SK-N-SH (cell line): ENCODE measurements at regions not wholly inside any gene's neighbourhood (a gene's known extent, or its start where the extent isn't known, plus 50 kb on each side); places are given as distances from the start of the nearest gene placed in this dataset.

Experiments used
- CTCF ChIA-PET: fragments of 300-600, 350-600 bp; formaldehyde crosslinking; extraction: SDS; loops from one replicate; lab custom pipeline; 2021; lab: Yijun Ruan, JAX
- POLR2A ChIA-PET: fragments of 350-600 bp; sonication (Branson Sonifier 250); formaldehyde crosslinking; extraction: SDS; loops from one replicate; lab custom pipeline; 2020; ENCODE audit warnings: antibody characterized with exemption, inconsistent platforms; lab: Yijun Ruan, JAX
- DNase-seq: peaks from one replicate; pipeline ENCODE4 v3.0.0; 2012
- H2AFZ ChIP-seq: fragments of 200-600 bp; sonication (generic); 2 replicates; pipeline ENCODE4 v1.8.1; 2016; ENCODE audit warnings: antibody characterized with exemption, mild to moderate bottlenecking, low read depth
- H3F3A ChIP-seq: fragments of 200-600 bp; sonication (generic); replicated peaks from 2 replicates; pipeline ENCODE3; 2016; ENCODE audit warnings: antibody characterized with exemption, mild to moderate bottlenecking; ENCODE audit not compliant: insufficient read depth
- H3K27ac ChIP-seq, 2 experiments: fragments of 200-500 bp in 1 of 2; fragments of 200-600 bp in 1 of 2; sonication (Bioruptor generic) in 1 of 2; sonication (generic), shearing (Covaris generic) in 1 of 2; 2 replicates each; pipeline versions ENCODE4 v1.5.1 to v1.6.1; 2014 to 2016; ENCODE audit warnings: low read depth in 2 of 2, inconsistent platforms in 1 of 2, low read length in 1 of 2, mild to moderate bottlenecking in 1 of 2, mixed read lengths in 1 of 2
- H3K27me3 ChIP-seq: fragments of 200-600 bp; sonication (generic), shearing (Covaris generic); 2 replicates; pipeline ENCODE4 v1.6.1; 2016; ENCODE audit warnings: mixed run types; ENCODE audit not compliant: insufficient read depth
- H3K36me3 ChIP-seq, 2 experiments: fragments of 200-500 bp in 1 of 2; fragments of 200-600 bp in 1 of 2; sonication (Bioruptor generic) in 1 of 2; sonication (generic) in 1 of 2; replicated peaks in 1 of 2; 2 replicates each; pipeline versions ENCODE3 to v1.5.1; 2014 to 2016; ENCODE audit warnings: low read length in 1 of 2, mild to moderate bottlenecking in 1 of 2; ENCODE audit not compliant: insufficient read depth in 2 of 2, control insufficient read depth in 1 of 2
- H3K4me1 ChIP-seq, 2 experiments: fragments of 200-500 bp in 1 of 2; fragments of 200-600 bp in 1 of 2; sonication (Bioruptor generic) in 1 of 2; sonication (generic), shearing (Covaris generic) in 1 of 2; 2 replicates each; pipeline versions ENCODE4 v1.5.1 to v1.6.1; 2014 to 2016; ENCODE audit warnings: low read depth in 1 of 2, low read length in 1 of 2, mixed run types in 1 of 2; ENCODE audit not compliant: insufficient read depth in 2 of 2, control insufficient read depth in 1 of 2
- H3K4me2 ChIP-seq: fragments of 200-600 bp; sonication (generic), shearing (Covaris generic); 2 replicates; pipeline ENCODE4 v1.6.1; 2017; ENCODE audit warnings: mixed run types
- H3K4me3 ChIP-seq, 2 experiments: fragments of 200-500 bp in 1 of 2; fragments of 200-600 bp in 1 of 2; sonication (Bioruptor generic) in 1 of 2; sonication (generic), shearing (Covaris generic) in 1 of 2; 2 replicates each; pipeline versions ENCODE4 v1.5.1 to v1.8.1; 2014 to 2016; ENCODE audit warnings: low read depth in 2 of 2, inconsistent platforms in 1 of 2, low read length in 1 of 2, mild to moderate bottlenecking in 1 of 2, mixed read lengths in 1 of 2, moderate library complexity in 1 of 2
- H3K79me2 ChIP-seq: fragments of 200-600 bp; sonication (generic); 2 replicates; pipeline ENCODE4 v1.8.1; 2017; ENCODE audit warnings: mild to moderate bottlenecking; ENCODE audit not compliant: insufficient read depth
- H3K9ac ChIP-seq: fragments of 200-600 bp; sonication (generic); 2 replicates; pipeline ENCODE4 v1.6.1; 2017; ENCODE audit warnings: mixed run types
- H3K9me2 ChIP-seq: fragments of 200-600 bp; sonication (generic); 2 replicates; pipeline ENCODE4 v1.6.1; 2017; ENCODE audit warnings: mixed run types
- H3K9me3 ChIP-seq: fragments of 200-600 bp; sonication (generic); 2 replicates; pipeline ENCODE4 v1.6.1; 2017; ENCODE audit warnings: mixed run types, mild to moderate bottlenecking, moderate library complexity
- H4K20me1 ChIP-seq: fragments of 200-600 bp; sonication (generic); 2 replicates; pipeline ENCODE4 v1.6.1; 2017; ENCODE audit warnings: mild to moderate bottlenecking, mixed run types; ENCODE audit not compliant: insufficient read depth
- ELF1 ChIP-seq: IDR thresholded peaks from 2 replicates; pipeline ENCODE4 v1.4.0; 2012
- EZH2phosphoT487 ChIP-seq: fragments of 200-600 bp; sonication (generic); IDR thresholded peaks from 2 replicates; pipeline ENCODE4 v1.6.1; 2017; ENCODE audit warnings: low read depth, mixed run types, mild to moderate bottlenecking, antibody characterized with exemption, moderate library complexity, borderline replicate concordance
- FOSL2 ChIP-seq: IDR thresholded peaks from 2 replicates; pipeline ENCODE4 v1.4.0; 2012; ENCODE audit warnings: low read depth, mild to moderate bottlenecking, moderate library complexity, borderline replicate concordance
- FOXM1 ChIP-seq: IDR thresholded peaks from 2 replicates; pipeline ENCODE4 v1.4.0; 2012; ENCODE audit warnings: low read depth, mild to moderate bottlenecking
- GABPA ChIP-seq: IDR thresholded peaks from 2 replicates; pipeline ENCODE4 v1.4.0; 2012; ENCODE audit warnings: low read depth, mild to moderate bottlenecking
- GATA2 ChIP-seq: sonication (generic); formaldehyde crosslinking; IDR thresholded peaks from 2 replicates; pipeline ENCODE4 v1.5.0; 2020; ENCODE audit warnings: mild to moderate bottlenecking, missing genetic modification reagents
- MXI1 ChIP-seq: IDR thresholded peaks from 2 replicates; pipeline ENCODE4 v1.6.1; 2012; ENCODE audit warnings: mild to moderate bottlenecking, low read depth, low read length, improper control_type of control experiment
- NRF1 ChIP-seq: IDR thresholded peaks from 2 replicates; pipeline ENCODE4 v1.6.1; 2012; ENCODE audit warnings: low read depth, mild to moderate bottlenecking, low read length
- REST ChIP-seq: IDR thresholded peaks from 2 replicates; pipeline ENCODE4 v1.6.1; 2012; ENCODE audit warnings: mild to moderate bottlenecking, low read depth, low read length, moderate library complexity
- RFX5 ChIP-seq: IDR thresholded peaks from 2 replicates; pipeline ENCODE4 v1.6.1; 2012; ENCODE audit warnings: mild to moderate bottlenecking, improper control_type of control experiment, low read length
- RXRA ChIP-seq: IDR thresholded peaks from 2 replicates; pipeline ENCODE4 v1.4.0; 2012; ENCODE audit warnings: low read depth, mild to moderate bottlenecking, borderline replicate concordance
- SIN3A ChIP-seq: IDR thresholded peaks from 2 replicates; pipeline ENCODE4 v1.6.1; 2012; ENCODE audit warnings: low read depth, mild to moderate bottlenecking, low read length, moderate library complexity, borderline replicate concordance
- TEAD4 ChIP-seq: IDR thresholded peaks from 2 replicates; pipeline ENCODE4 v1.4.0; 2012; ENCODE audit warnings: mild to moderate bottlenecking, borderline replicate concordance; ENCODE audit not compliant: insufficient read depth
- ZBTB33 ChIP-seq: IDR thresholded peaks from 2 replicates; pipeline ENCODE4 v1.4.0; 2012; ENCODE audit warnings: low read depth, borderline replicate concordance
- WGBS: methylation state at CpG from one replicate; pipeline ENCODE4 v1.1.6; 2017; ENCODE audit warnings: low lambda C conversion rate; 5-methylcytosine and 5-hydroxymethylcytosine counted together
- TF ChIP-seq, protein P1 (sequence below): IDR thresholded peaks from 2 replicates; pipeline ENCODE4 v1.4.0; 2012; ENCODE audit warnings: low read depth
- TF ChIP-seq, protein P2 (sequence below): fragments of 200-600 bp; sonication (generic); IDR thresholded peaks from 2 replicates; pipeline ENCODE4 v1.6.1; 2017; ENCODE audit warnings: antibody characterized with exemption, mild to moderate bottlenecking, moderate library complexity

DNA sequence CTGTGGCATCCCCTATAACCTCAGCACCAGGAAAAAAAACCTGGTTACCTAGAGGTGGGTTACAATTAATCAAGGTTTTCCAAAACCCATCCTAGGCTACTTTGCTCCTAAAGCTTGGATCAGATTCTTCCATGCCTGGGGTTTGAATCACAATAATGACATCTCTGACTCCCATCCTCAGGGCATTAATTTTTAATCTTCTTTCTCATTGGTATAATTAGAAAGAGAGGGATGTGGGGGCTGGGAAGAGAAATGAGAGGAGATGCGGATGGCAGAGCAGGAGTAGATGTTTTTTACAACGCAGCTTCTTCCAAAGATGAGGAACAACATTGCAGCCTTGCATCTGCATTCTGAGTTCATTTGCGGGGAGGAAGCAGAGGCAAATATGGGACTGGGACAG lies 117.2 kb upstream of the E2F8 start:
- H3K9me3 ChIP-seq = no peaks in the 10 kb centered on the region
- H3K27me3 ChIP-seq = peaks cover 32% of the 10 kb centered on the region
- no peaks in the 10 kb centered on the region for H4K20me1 ChIP-seq
- no peaks in the 10 kb centered on the region for H3K4me1 ChIP-seq
- no peak overlapping the region for H3K4me3 ChIP-seq
- no peaks in the 10 kb centered on the region for H3K79me2 ChIP-seq
- H3K4me2 ChIP-seq = no peak overlapping the region
- CTCF ChIA-PET = no interaction called here
- no peaks in the 10 kb centered on the region for H3F3A ChIP-seq
- H3K9me2 ChIP-seq = no peaks in the 10 kb centered on the region
- no peak overlapping the region for H2AFZ ChIP-seq
- H3K27ac ChIP-seq = no peak overlapping the region
- POLR2A ChIA-PET = no interaction called here
- DNase-seq = no peak
- H3K36me3 ChIP-seq = no peaks in the 10 kb centered on the region
- H3K9ac ChIP-seq = no peak overlapping the region
- TF ChIP-seq FOSL2 (no peak), RFX5 (no peak), NRF1 (no peak), SIN3A (no peak), GABPA (no peak), EZH2phosphoT487 (no peak), GATA2 (no peak), RXRA (no peak), TEAD4 (no peak), FOXM1 (no peak), ELF1 (no peak), MXI1 (no peak), ZBTB33 (no peak), REST (no peak)
- TF ChIP-seq, protein P1, sequence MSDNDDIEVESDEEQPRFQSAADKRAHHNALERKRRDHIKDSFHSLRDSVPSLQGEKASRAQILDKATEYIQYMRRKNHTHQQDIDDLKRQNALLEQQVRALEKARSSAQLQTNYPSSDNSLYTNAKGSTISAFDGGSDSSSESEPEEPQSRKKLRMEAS = no peak
- TF ChIP-seq, protein P2, sequence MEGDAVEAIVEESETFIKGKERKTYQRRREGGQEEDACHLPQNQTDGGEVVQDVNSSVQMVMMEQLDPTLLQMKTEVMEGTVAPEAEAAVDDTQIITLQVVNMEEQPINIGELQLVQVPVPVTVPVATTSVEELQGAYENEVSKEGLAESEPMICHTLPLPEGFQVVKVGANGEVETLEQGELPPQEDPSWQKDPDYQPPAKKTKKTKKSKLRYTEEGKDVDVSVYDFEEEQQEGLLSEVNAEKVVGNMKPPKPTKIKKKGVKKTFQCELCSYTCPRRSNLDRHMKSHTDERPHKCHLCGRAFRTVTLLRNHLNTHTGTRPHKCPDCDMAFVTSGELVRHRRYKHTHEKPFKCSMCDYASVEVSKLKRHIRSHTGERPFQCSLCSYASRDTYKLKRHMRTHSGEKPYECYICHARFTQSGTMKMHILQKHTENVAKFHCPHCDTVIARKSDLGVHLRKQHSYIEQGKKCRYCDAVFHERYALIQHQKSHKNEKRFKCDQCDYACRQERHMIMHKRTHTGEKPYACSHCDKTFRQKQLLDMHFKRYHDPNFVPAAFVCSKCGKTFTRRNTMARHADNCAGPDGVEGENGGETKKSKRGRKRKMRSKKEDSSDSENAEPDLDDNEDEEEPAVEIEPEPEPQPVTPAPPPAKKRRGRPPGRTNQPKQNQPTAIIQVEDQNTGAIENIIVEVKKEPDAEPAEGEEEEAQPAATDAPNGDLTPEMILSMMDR = no peak
- WGBS = 53% methylated on average over 3 of the region's 3 CpGs
